Activated gamma-delta T cell treated with Interleukin-2 at 50 U/mL for 16 hours (primary cell): ENCODE measurements at regions not wholly inside any gene's neighbourhood (a gene's known extent, or its start where the extent isn't known, plus 50 kb on each side); places are given as distances from the start of the nearest gene placed in this dataset.

ENCODE experiments used
- DNase-seq: peaks from one replicate; pipeline ENCODE4 v3.0.0-alpha.2; 2020

- DNase-seq: no peak
These were observed 213.3 kb downstream of the TENT4A start for GRCh38 chr5:6926491-6927038.

DNA sequence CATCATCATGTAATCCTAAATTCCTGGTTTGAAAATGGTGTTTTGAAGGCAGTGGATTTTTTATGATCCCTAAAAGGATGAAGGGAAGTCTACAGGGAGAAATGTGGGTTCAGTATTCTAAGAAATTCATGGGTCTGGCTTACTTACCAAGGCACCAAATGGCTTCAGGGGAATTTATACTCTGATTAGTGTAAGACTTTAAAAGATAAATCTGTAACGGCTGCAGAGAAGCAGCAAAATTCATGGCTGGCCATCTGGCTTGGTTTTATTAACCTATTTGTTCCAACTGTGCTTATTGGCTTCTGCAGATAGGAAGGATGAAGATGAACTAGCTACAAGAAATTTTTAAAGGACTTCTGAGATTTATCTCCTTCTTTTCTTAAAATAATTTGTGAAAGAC is 222.8 kb downstream of the TENT4A start:
- DNase-seq: no peak

DNA sequence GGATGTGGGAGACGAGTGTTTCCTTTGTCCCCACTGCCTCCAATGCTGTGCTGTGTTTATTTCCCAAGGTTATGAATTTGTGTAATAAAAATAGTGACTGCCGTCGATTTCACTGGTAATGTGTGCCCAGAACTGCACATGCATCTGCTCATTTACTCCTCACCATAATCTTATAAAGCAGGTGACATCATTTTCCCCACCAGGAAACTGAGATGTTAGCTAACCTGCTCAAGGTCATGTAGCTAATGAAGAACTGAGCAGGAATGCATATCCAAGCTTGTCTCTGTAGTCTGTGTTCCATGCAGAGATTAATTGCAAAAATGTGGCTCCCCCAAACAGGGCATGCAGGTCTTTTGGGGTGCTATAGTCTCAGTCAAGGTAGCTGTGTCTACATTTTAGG is 224.4 kb downstream of the TENT4A start:
- DNase-seq: no peak

GRCh38 chr5:6941631-6942030 is 228.4 kb downstream of the TENT4A start:
- no peak for DNase-seq

DNA sequence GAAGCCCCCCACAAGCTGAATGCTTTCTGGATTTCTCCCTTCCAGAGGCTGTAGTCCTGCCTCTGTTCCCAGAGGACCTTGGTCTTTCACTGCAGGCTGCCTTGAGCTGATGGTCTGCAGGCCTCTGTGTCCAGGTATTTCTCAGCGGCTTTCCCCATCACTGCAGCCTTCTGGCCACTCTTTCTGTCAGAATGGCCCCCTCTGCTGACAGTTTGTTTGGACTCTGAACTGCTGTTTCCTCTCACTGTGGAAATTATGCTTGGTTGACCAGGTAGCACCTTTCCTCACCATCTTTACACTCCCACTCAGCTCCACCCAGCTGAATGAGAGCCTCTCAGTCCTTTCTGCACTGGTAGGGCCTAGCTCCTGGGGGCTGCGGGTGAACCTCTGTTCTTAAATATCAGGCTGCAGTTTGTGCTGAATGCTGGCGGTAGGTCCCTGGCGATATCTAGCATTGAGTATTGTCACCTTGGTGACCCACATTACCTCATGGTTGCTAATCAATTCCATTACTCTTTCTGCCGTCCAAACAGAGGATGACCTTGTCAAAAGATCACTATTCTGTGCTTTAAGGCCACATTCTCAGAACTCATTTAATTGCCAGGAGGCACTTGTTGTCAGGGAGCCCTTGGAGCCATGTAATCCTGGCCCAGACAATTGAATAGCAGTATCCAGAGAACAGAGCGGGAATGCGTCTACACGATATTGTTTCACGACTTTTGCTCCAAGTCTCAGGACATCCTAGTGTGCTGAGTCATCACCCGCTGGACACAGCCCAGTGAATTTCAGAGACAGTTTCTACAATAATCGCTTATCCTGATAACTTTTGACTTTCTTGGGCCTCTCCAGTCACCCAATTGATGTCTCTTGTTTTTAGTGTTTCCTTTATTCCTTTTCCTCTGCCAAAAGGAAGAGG is 230.2 kb downstream of the TENT4A start:
- no peak for DNase-seq

DNA sequence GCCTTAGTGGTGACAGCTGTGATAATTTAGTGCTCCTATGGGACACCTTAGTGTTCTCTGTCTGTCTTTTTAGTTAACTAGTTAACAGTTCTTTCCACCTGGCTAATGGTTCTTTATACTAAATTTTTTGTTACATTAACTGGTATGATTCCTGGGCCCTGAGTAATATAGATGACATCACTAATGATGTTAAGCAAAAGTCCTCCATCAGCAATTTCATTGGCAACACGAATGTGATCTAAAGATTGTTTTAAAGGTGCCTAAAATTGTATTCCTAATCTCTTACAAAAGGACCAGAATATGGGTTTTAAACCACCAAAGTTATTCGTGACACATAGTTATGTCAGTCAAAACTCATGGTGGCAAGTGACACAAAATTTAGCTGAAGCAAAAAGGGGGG is 235.3 kb downstream of the TENT4A start:
- no peak for DNase-seq

DNA sequence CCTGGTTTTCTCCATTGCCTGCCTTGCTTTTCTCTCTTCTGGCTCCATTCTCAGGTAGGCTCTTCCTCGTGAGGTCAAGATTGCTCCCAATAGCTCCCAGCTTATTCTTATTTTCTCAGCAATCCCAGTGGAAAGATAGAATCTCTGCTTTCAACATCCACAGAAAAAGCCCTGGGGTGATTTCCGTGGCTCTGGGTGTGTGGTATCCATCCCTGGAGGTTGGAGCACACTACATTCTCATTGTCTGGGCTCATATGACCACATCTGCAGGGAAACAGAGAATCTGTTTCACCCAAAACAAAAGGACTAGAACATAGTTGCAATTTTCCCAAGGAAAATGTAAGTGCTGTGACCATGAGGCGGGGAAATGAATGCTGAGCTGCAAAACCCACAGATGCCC is 236.0 kb downstream of the TENT4A start:
- no peak for DNase-seq

- DNase-seq: no peak
These were observed 237.0 kb downstream of the TENT4A start for GRCh38 chr5:6950250-6950649.

DNA sequence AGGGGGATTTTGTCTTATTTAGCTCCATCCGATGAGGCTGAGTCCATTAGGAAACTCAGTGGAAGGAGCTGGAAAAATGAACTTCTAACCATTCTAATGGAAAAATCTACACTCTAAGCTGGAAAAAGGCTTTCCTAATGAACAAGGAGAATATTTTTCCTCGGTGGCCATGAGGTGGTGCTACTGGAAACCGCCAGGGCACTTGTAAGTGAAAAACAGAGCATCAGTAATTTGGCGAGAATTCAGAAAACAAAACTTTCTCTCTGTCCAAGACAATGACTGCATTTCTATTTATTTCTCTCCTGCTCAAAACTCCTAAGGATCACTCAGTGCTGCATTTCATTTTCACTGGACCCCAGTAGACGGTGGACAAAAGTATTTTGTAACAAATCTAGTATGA is 237.6 kb downstream of the TENT4A start:
- DNase-seq: no peak

- DNase-seq: no peak
These were observed 247.9 kb downstream of the TENT4A start for GRCh38 chr5:6961123-6961522.

DNA sequence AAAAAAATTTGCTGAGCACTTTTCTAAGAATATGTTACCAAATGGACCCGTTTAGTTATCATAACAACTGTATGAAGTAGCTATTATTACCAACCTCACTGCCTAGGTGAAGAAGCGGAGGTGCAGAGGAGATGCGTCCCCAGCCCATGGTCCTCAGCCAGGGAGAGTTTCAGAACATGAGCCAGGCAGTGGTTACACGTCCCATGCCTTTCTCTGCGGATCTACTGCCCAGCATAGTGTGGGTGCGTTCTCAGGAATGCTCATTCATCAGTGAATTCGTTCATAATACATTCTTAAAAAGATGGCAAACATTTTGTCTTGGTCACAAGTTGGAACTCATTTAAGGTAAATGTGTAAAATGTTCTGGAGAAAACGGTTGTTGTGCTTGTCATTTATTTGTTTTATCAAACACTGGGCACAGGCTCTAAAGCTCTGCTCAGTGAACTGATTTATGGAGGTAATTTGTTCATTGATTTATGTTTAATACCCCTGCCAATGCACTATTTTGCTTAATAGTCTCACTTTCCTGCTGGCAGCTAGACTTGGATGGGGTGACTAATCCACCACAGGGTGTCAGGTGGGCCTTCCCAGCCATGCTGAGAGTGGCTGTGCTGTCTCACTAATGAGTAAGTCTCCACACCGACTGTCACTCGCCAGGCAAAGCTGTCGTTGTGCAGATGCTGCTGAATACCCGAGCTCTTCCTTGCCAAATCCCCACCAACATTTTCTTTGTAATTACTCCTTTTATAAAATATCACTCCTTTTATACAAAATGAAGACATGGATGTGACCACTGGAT is 248.8 kb downstream of the TENT4A start:
- DNase-seq: no peak

- DNase-seq: no peak
These were observed 263.7 kb downstream of the TENT4A start for GRCh38 chr5:6976971-6977370.

GRCh38 chr5:6979061-6979460 is 265.8 kb downstream of the TENT4A start:
- no peak for DNase-seq

GRCh38 chr5:6989230-6989629 is 276.0 kb downstream of the TENT4A start:
- no peak for DNase-seq

- no peak for DNase-seq
These were observed 280.9 kb downstream of the TENT4A start for GRCh38 chr5:6994097-6994496.

GRCh38 chr5:6995115-6995514 is 281.9 kb downstream of the TENT4A start:
- DNase-seq: no peak

- DNase-seq: no peak
These were observed 287.1 kb downstream of the TENT4A start for GRCh38 chr5:7000310-7000709.

DNA sequence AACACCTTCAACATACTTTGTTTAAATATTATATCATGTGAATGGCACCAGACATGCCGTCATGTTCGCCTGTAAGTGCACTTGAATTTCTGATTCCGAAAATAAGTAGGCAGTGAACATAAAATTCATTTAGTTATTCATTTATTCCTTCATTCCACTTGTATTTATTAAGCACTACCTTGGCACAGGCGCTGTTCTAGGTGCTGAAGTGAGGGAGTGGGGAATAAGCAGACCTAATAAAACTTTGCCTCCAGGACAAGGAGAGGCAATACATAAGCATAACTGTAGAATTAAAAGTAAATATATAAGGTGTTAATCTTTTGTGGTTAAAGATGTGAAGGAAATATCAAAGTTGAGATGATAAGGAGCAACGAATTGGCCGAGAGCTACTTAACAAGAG is 297.4 kb downstream of the TENT4A start:
- DNase-seq: no peak

- no peak for DNase-seq
These were observed 298.8 kb downstream of the TENT4A start for GRCh38 chr5:7012057-7012456.

- no peak for DNase-seq
These were observed 301.4 kb downstream of the TENT4A start for GRCh38 chr5:7014611-7015010.

- DNase-seq: no peak
These were observed 302.5 kb downstream of the TENT4A start for GRCh38 chr5:7015586-7016256.

DNA sequence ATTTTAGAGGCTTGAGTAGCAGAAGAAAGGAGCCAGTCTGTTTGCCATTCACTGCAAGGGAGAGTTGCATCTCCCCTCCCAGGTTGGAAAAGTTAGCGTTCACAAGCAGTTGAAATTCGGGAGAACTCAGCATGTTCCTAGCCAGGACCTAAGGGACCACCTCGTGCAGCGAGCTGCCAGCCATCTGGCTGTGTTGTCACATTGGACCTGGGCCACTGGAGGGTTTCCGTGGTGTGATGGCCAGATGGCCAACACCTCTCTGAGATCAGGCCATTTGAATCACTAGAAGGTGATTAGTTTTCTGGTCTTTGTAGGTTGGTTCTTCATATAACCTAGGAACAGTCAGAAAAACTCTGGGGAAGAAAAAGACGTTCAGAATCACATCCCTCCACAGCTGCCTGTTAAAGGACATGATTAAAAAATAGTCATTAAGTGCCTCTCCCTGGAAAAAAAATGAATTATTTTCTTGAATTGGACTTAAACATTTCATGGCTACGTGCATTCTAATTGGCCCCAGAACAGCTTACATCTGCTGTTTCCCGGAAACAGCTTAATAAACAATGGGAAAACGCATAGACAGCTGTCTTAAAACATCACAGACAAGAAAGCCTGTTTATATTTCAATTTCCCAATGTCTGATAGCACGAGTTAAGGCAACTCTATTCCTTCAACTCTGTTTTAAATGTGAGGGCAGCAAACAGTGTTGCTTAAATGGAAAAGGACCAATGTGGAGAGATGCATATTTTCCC is 303.9 kb downstream of the TENT4A start:
- no peak for DNase-seq

GRCh38 chr5:7018198-7018597 is 305.0 kb downstream of the TENT4A start:
- no peak for DNase-seq
